ENCODE measurements at regions not wholly inside any gene's neighbourhood (a gene's known extent, or its start where the extent isn't known, plus 50 kb on each side); places are given as distances from the start of the nearest gene placed in this dataset.

DNA sequence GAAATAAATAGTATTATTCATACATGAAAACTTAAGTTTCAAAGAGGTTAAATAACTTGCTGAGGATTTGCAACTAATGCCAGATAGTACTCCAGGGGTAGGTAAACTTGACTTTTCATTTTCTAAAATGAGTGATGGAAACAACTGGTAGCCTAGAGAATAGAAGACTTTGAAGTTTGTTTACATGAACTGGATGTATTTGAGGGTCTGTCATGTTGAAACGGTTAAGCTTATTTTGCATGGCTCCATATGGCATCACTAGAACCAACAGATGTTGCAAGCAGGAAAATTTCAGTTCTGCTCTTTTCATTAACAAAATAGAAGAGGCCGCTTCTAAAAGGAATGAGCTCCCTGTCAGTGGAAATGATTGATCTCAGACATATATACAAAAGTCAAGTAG is 105.1 kb upstream of the SGCD start:
- POLR2A ChIA-PET (ENCODE audit: partially characterized antibody): no interaction called here

More for the DNA sequence above, 105.1 kb upstream of the SGCD start:
- no peaks in the 10 kb centered on the region for H4K20me1 ChIP-seq (replicated peaks in 1 of 2; ENCODE audit: control insufficient read depth in 1 of 2, insufficient read depth in 2 of 2, low read length in 2 of 2)
- no peak overlapping the region for H3K4me3 ChIP-seq (ENCODE audit: extremely low read depth in 1 of 4, insufficient read depth in 2 of 4, low read depth in 3 of 4, low read length in 4 of 4)
- no peaks in the 10 kb centered on the region for H3K27me3 ChIP-seq (replicated peaks in 1 of 4; ENCODE audit: control insufficient read depth in 3 of 4, extremely low read depth in 1 of 4, insufficient read depth in 3 of 4, low read length in 3 of 4)
- H3K36me3 ChIP-seq (ENCODE audit: control insufficient read depth in 2 of 4, insufficient read depth in 4 of 4, low read length in 3 of 4): no peaks in the 10 kb centered on the region
- no peaks in the 10 kb centered on the region for H3K79me2 ChIP-seq (ENCODE audit: control insufficient read depth in 1 of 2, insufficient read depth in 2 of 2, low read length in 2 of 2)
- DNase-seq (ENCODE audit: low read depth in 1 of 2, low spot score in 2 of 2) (no peak), FAIRE-seq (no peak)
- TF ChIP-seq, protein P1, sequence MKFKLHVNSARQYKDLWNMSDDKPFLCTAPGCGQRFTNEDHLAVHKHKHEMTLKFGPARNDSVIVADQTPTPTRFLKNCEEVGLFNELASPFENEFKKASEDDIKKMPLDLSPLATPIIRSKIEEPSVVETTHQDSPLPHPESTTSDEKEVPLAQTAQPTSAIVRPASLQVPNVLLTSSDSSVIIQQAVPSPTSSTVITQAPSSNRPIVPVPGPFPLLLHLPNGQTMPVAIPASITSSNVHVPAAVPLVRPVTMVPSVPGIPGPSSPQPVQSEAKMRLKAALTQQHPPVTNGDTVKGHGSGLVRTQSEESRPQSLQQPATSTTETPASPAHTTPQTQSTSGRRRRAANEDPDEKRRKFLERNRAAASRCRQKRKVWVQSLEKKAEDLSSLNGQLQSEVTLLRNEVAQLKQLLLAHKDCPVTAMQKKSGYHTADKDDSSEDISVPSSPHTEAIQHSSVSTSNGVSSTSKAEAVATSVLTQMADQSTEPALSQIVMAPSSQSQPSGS (IDR thresholded peaks at IDR 0.05; ENCODE audit: low read length): no peak
- TF ChIP-seq YY1 (IDR thresholded peaks at IDR 0.05; ENCODE audit: low read depth, low read length) (no peak), JUN (IDR thresholded peaks at IDR 0.05; ENCODE audit: low read depth, low read length) (no peak), HDAC2 (IDR thresholded peaks at IDR 0.05; ENCODE audit: borderline replicate concordance in 1 of 2, low read depth in 2 of 2, low read length in 2 of 2) (no peak), CREB1 (IDR thresholded peaks at IDR 0.05) (no peak), SRF (IDR thresholded peaks at IDR 0.05; ENCODE audit: low read depth, low read length) (no peak), BCL11A (IDR thresholded peaks at IDR 0.05; ENCODE audit: low read depth in 2 of 2, low read length in 2 of 2) (no peak), USF2 (IDR thresholded peaks at IDR 0.05; ENCODE audit: low read length) (no peak), FOSL1 (IDR thresholded peaks at IDR 0.05; ENCODE audit: insufficient read depth, low read depth, low read length) (no peak), HDAC6 (IDR thresholded peaks at IDR 0.05; ENCODE audit: low read depth, low read length) (no peak), NRF1 (IDR thresholded peaks at IDR 0.05; ENCODE audit: low read depth, low read length) (no peak)
- H4K5ac ChIP-seq (ENCODE audit: insufficient read length, low read depth, low read length): no peak overlapping the region
- H3K23me2 ChIP-seq (ENCODE audit: low read depth, low read length): no peaks in the 10 kb centered on the region
- no peak overlapping the region for H2BK120ac ChIP-seq (replicated peaks; ENCODE audit: low read depth, low read length)
- H3K23ac ChIP-seq (ENCODE audit: insufficient read length): no peak overlapping the region
- no peak overlapping the region for H3K56ac ChIP-seq (replicated peaks; ENCODE audit: insufficient read length, low read depth, low read length)
- WGBS, 2 experiments (ENCODE audit: extremely low coverage in 1 of 2, insufficient coverage in 1 of 2, insufficient read length in 1 of 2, insufficient replicate concordance in 2 of 2, low coverage in 1 of 2, low lambda C conversion rate in 2 of 2, missing lambda C conversion rate in 1 of 2): 95% methylated on average over 2 of the region's 2 CpGs; no CpG with 5 or more reads in 1 of the 2 experiments
- no peaks in the 10 kb centered on the region for H3K79me1 ChIP-seq (ENCODE audit: low read depth, low read length)
- H2BK5ac ChIP-seq (ENCODE audit: low read depth, low read length): no peak overlapping the region
- CTCF ChIA-PET (ENCODE audit: partially characterized antibody): no interaction called here
- no peak overlapping the region for H2AFZ ChIP-seq (ENCODE audit: low read length)
- no peak overlapping the region; a peak in 1 of 7 replicates for H3K9ac ChIP-seq (replicated peaks in 1 of 4; ENCODE audit: extremely low read depth in 1 of 4, low read depth in 3 of 4, low read length in 3 of 4)
- no peak overlapping the region for H3K4me2 ChIP-seq (ENCODE audit: insufficient read depth in 1 of 2, low read depth in 2 of 2, low read length in 2 of 2)
- no peak overlapping the region for H4K91ac ChIP-seq (replicated peaks; ENCODE audit: insufficient read length, low read length)
- H2AK5ac ChIP-seq (ENCODE audit: low read depth, low read length): no peak overlapping the region
- H3K27ac ChIP-seq (ENCODE audit: low read depth, low read length): no peak overlapping the region
- H3K4me1 ChIP-seq (replicated peaks in 1 of 4; ENCODE audit: control insufficient read depth in 3 of 4, insufficient read depth in 4 of 4, low read length in 3 of 4): no peaks in the 10 kb centered on the region
- H3K4ac ChIP-seq (replicated peaks; ENCODE audit: insufficient read length, low read depth, low read length): no peak overlapping the region
- H2BK20ac ChIP-seq (ENCODE audit: low read length): no peak overlapping the region
- H4K8ac ChIP-seq (ENCODE audit: extremely low read depth, insufficient read depth, low read length): no peak overlapping the region
- H3K14ac ChIP-seq (ENCODE audit: insufficient read length): no peak overlapping the region
- no peaks in the 10 kb centered on the region for H3K9me3 ChIP-seq (ENCODE audit: insufficient read depth in 2 of 2, low read depth in 1 of 2, low read length in 1 of 2)
- no peak overlapping the region for H3K18ac ChIP-seq (ENCODE audit: extremely low read depth, low read length)
- no peak overlapping the region for H2BK15ac ChIP-seq (ENCODE audit: low read length)
- H2BK12ac ChIP-seq (ENCODE audit: low read depth, low read length): no peak overlapping the region

All from H1 (cell line).